Peyer's patch (tissue), 4 donors: ENCODE measurements at regions not wholly inside any gene's neighbourhood (a gene's known extent, or its start where the extent isn't known, plus 50 kb on each side); places are given as distances from the start of the nearest gene placed in this dataset.
"Not testable (repeated sequence)": the region's sequence is repeated elsewhere in the genome, so short reads cannot be mapped to it uniquely, and the experiment has no call there.

Experiments used
- DNase-seq, 3 donors: peaks; one replicate each; pipeline ENCODE4 v3.0.0-alpha.2; 2017 to 2019
- H3K27ac ChIP-seq, 4 donors: fragments of 200-600 bp; sonication (generic); one replicate each; pipeline ENCODE4 v1.5.1; 2016 to 2019
- H3K27me3 ChIP-seq, 2 donors: fragments of 200-600 bp; sonication (generic); one replicate each; pipeline ENCODE4 v1.5.1; 2019
- H3K36me3 ChIP-seq, 3 donors: fragments of 200-600 bp; sonication (generic); one replicate each; pipeline ENCODE4 v1.5.1; 2016 to 2019
- H3K4me1 ChIP-seq, 4 donors: fragments of 200-600 bp; sonication (generic); one replicate each; pipeline ENCODE4 v1.5.1; 2016 to 2019
- H3K4me3 ChIP-seq, 4 donors: fragments of 200-600 bp; sonication (generic); 1 replicate in 3 of 4; 2 replicates in 1 of 4; pipeline ENCODE4 v1.5.1; 2016 to 2019; ENCODE audit warnings: mild to moderate bottlenecking in 1 of 4
- H3K9me3 ChIP-seq, 4 donors: fragments of 200-600 bp; sonication (generic); one replicate each; pipeline ENCODE4 v1.5.1; 2016 to 2019; ENCODE audit warnings: mild to moderate bottlenecking in 1 of 4
- CTCF ChIP-seq, 6 experiments: fragments of 450-650 bp in 4 of 6; fragments of 200-600 bp in 2 of 6; sonication (generic) in 1 of 6; IDR thresholded peaks; one replicate each; pipeline ENCODE4 v1.5.1; 2017 to 2019; ENCODE audit warnings: antibody characterized with exemption in 6 of 6, mild to moderate bottlenecking in 3 of 6, moderate library complexity in 1 of 6
- POLR2A ChIP-seq, 2 donors: fragments of 450-650 bp; IDR thresholded peaks; one replicate each; pipeline ENCODE4 v1.5.1; 2017; ENCODE audit warnings: antibody characterized with exemption in 2 of 2, mild to moderate bottlenecking in 2 of 2, moderate library complexity in 2 of 2

GRCh38 chr15:24078310-24079029 lies 391.4 kb upstream of the NDN start:
- DNase-seq = no peak
- Histone ChIP-seq H3K36me3 (no peaks in the 10 kb centered on the region), H3K27ac (no peak overlapping the region), H3K4me3 (no peak overlapping the region), H3K9me3 (peaks cover 0 to 6% (median 0%) of the 10 kb centered on the region in 4 donors), H3K27me3 (no peaks in the 10 kb centered on the region), H3K4me1 (no peaks in the 10 kb centered on the region)
- TF ChIP-seq POLR2A (IDR thresholded peaks at IDR 0.05) (no peak), CTCF (IDR thresholded peaks at IDR 0.05) (no peak)

GRCh38 chr15:24088941-24089340 lies 401.8 kb upstream of the NDN start:
- H3K9me3 ChIP-seq, H3K4me1 ChIP-seq, H3K36me3 ChIP-seq, DNase-seq, H3K27me3 ChIP-seq, H3K27ac ChIP-seq, H3K4me3 ChIP-seq: not testable (repeated sequence)

GRCh38 chr15:24101503-24101902 lies 414.4 kb upstream of the NDN start:
- H3K36me3 ChIP-seq, H3K9me3 ChIP-seq, H3K4me3 ChIP-seq, H3K27ac ChIP-seq, H3K27me3 ChIP-seq, H3K4me1 ChIP-seq, DNase-seq: not testable (repeated sequence)

- H3K36me3 ChIP-seq, H3K4me3 ChIP-seq, H3K27me3 ChIP-seq, H3K9me3 ChIP-seq, DNase-seq, H3K4me1 ChIP-seq, H3K27ac ChIP-seq: not testable (repeated sequence)
Observed at GRCh38 chr15:24107524-24107923, 420.4 kb upstream of the NDN start.

GRCh38 chr15:24107948-24108347 lies 420.8 kb upstream of the NDN start:
- not testable (repeated sequence) for H3K27me3 ChIP-seq, DNase-seq, H3K36me3 ChIP-seq, H3K4me1 ChIP-seq, H3K4me3 ChIP-seq, H3K9me3 ChIP-seq, H3K27ac ChIP-seq

GRCh38 chr15:24108349-24108748 lies 421.2 kb upstream of the NDN start:
- not testable (repeated sequence) for DNase-seq, H3K4me1 ChIP-seq, H3K27me3 ChIP-seq, H3K27ac ChIP-seq, H3K36me3 ChIP-seq, H3K9me3 ChIP-seq, H3K4me3 ChIP-seq

- DNase-seq, H3K27me3 ChIP-seq, H3K4me3 ChIP-seq, H3K36me3 ChIP-seq, H3K9me3 ChIP-seq, H3K4me1 ChIP-seq, H3K27ac ChIP-seq: not testable (repeated sequence)
Observed at GRCh38 chr15:24139622-24140021, 452.5 kb upstream of the NDN start.

- H3K4me1 ChIP-seq, DNase-seq, H3K36me3 ChIP-seq, H3K27ac ChIP-seq, H3K27me3 ChIP-seq, H3K4me3 ChIP-seq, H3K9me3 ChIP-seq: not testable (repeated sequence)
Observed at GRCh38 chr15:24145070-24145469, 458.0 kb upstream of the NDN start.

GRCh38 chr15:24146251-24146650 lies 459.1 kb upstream of the NDN start:
- no peak overlapping the region for H3K4me3 ChIP-seq
- no peak for DNase-seq
- no peaks in the 10 kb centered on the region for H3K27me3 ChIP-seq
- no peaks in the 10 kb centered on the region for H3K4me1 ChIP-seq
- no peaks in the 10 kb centered on the region for H3K36me3 ChIP-seq
- no peaks in the 10 kb centered on the region for H3K9me3 ChIP-seq
- no peak overlapping the region for H3K27ac ChIP-seq
- no peak for TF ChIP-seq CTCF (IDR thresholded peaks at IDR 0.05)
- TF ChIP-seq POLR2A (IDR thresholded peaks at IDR 0.05) = no peak
